HG03571 (cell line): ENCODE measurements at regions not wholly inside any gene's neighbourhood (a gene's known extent, or its start where the extent isn't known, plus 50 kb on each side); places are given as distances from the start of the nearest gene placed in this dataset.

Source experiments
- ATAC-seq: cut with Tn5 transposase; IDR thresholded peaks from one replicate; pipeline ENCODE4 v1.9.1; 2021; ENCODE audit not compliant: unreplicated experiment

DNA sequence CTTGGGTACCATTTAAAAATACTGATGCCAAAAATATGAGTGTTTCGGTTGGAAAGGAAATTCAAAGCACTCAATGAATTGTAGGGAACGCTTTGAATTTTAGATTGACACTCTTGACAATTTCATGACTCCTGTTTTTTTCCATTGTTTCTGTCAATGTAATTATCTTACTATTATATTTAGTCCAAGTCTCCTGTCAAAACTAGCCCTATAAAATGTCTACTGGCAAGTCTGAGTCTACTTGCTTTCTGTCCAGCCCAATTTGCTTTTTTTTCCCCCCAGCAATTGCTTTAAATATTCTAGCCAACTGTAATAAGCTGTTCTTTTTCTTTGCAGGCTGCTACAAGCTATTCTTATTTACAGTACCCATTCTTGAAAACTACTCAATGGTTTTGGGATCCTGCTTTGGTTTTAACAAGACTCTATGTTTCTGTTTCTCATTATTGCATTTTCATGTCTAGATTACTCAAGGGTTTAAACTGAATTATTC, 1103.9 kb upstream of the GJE1 start:
- ATAC-seq = no peak

- no peak for ATAC-seq
Observed at GRCh38 chr6:141026504-141026903, 1106.2 kb upstream of the GJE1 start.

GRCh38 chr6:141024526-141024925, 1108.2 kb upstream of the GJE1 start:
- ATAC-seq = no peak

- no peak for ATAC-seq
Observed at GRCh38 chr6:141017941-141018340, 1114.8 kb upstream of the GJE1 start.

- no peak for ATAC-seq
Observed at GRCh38 chr6:141000917-141001316, 1131.8 kb upstream of the GJE1 start.

DNA sequence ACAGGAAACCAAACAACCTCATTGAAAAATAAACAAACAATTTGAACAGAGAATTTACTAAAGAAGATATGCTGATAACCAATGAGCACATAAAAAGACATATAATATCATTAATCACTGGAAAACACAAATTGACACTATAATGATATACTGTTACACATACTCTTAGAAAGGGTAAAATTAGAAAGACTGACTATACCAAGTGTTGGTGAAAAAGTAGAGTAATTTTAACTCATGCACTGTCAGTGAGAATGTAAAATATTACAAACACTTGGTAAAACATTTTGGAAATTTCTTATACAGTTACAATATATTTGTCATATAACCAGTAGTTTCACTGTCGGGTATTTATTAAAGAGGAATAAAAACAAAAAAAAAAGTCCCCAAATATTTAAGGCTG, 1139.2 kb upstream of the GJE1 start:
- ATAC-seq = no peak

GRCh38 chr6:140992678-140993077, 1140.0 kb upstream of the GJE1 start:
- no peak for ATAC-seq

DNA sequence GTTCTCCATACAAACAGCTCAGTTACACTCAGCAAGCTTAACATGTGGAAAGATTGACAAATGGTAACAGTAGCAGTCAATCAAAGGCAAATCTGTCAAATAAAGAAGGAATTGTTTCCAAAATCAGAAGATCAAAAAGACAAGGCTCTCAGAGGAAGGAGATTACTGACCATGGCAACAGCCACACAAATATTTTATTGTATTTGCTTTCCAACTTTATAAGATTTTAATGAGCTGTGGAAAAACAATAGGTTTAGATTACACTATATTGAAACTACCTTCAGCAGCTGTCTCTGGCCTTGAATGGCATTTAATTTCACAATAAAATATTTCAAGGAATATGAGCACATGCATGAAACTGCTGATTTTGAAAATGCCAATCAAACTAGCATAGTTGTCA, 1143.9 kb upstream of the GJE1 start:
- ATAC-seq = no peak

GRCh38 chr6:140987364-140988155, 1145.2 kb upstream of the GJE1 start:
- no peak for ATAC-seq

GRCh38 chr6:140985679-140986275, 1146.9 kb upstream of the GJE1 start:
- ATAC-seq = no peak

GRCh38 chr6:140980265-140980887, 1152.3 kb upstream of the GJE1 start:
- ATAC-seq = no peak

DNA sequence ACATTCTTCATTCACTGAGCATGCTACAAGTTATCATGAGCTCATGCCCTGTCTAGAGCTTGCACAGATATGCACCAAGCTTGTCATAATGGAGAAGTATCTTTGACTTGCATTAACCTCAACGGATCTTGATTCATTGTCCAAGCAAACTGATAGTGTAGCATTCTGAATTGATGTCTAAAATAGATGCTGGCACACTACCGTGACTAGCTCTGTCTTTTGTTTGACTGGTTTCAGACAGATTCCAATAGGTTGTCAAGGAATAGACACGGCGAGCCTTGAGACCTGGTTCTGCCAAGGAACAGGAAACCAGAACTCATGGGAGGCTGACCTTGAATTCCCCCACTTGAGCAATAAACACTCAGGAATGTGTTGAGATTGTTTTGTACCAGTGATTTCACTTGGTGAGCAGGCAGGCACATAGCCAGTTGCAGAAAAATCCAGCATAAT, 1153.1 kb upstream of the GJE1 start:
- ATAC-seq = no peak

DNA sequence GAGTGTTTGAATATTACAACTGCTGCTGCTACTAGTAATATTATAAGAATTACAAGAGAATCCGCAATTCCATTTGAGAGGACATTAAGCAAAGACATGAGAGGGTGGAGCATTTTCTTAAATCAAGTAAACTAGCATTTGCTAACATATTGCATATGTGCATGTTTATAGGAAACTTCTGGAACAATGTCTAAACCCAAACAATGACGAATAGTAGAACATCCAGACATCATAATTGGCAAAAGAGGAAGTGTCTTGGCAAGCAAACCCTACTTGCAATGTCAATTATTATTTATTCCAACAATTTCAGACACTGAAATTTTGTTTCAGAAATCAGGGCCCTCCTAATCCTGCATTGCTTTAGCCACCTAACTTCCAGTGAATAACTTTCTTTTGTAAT, 1155.3 kb upstream of the GJE1 start:
- ATAC-seq = no peak

DNA sequence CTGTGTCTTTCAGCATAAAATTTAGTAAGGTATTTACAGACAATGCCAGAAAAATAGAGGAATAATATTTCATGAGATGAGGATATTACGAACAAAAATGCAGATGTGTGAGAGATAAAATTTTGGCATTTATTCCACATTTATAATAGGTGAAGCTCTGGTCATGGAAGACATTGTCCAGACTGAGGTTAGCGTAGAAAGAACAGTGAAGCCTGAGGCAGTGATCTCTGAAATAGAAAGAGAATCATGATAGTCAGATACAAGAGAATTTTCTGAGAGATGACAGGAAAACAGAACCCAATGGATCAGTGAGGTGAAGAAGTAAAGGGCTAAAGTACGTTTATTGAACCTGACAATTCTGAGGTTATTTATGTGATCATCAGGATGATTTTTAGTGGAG, 1155.9 kb upstream of the GJE1 start:
- no peak for ATAC-seq

DNA sequence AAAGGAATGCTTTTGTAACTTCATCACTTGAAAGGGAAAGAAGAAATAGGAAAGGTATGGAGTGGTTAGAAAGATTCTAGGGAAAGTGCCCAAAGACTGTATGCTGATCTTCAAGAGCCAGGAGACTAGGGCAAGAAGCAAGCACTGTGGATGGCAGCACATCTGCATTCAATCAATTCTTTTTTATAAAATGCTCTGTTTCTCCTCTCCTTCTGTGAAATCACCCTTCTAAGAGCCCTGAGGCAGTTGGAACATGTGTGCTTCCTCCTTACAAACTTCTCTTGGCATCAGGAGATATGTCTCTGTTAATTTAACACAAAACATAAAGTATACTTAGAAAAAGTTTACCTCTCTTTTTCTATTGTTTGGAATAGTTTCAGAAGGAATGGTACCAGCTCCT, 1162.2 kb upstream of the GJE1 start:
- no peak for ATAC-seq

DNA sequence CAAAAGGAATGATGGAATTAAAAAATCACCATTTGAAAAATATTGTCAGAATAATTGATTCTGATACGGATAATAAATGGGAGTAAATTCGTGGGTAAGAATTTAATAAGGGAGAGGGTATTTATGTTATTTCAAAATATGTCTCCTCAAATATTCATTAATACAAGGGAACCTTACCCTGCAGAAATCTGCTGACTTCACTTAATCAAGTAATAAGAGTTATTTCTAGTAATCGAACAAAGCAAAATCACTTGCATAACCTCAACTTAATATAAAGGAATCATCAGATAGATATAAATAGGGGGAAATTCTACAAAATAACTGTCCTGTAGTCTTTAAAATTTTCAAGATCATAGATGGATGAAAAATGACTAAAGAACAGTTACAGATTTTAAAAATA, 1164.7 kb upstream of the GJE1 start:
- no peak for ATAC-seq

DNA sequence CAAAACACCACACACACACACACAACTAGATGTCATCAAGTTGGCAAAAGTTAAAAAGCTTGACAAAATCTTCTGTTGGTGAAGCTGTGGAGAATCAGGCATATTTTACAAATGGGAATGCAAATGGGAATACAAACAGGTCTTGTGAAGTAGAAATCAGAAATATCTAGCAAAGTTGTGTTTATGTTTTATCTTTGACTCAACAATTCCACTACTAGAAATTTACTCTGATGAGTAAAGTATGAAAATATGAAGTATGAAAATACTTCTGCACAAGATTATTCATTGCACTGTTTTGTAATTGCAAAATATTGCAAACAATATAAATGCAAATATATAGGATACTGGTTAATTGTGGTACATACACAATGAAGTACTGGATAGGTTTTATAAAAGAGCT, 1166.0 kb upstream of the GJE1 start:
- ATAC-seq = no peak

DNA sequence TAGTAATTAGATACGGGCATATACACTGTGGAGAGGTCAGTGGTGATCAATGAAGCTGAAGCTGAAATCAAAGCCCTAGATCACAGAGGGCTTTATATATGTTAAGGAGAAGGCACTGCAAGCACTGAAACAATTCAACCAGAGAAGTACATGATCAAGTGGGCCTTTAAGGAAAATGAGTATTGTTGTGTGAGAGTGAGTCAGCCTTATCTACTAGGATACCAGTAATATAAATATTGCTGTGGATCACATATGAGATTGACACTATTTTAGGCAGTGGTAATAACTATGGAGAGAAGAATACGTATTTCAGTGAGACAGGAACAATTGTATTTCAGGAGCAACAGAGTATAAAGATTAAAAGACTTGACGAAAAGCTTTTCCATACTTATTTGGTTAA, 1172.2 kb upstream of the GJE1 start:
- no peak for ATAC-seq

DNA sequence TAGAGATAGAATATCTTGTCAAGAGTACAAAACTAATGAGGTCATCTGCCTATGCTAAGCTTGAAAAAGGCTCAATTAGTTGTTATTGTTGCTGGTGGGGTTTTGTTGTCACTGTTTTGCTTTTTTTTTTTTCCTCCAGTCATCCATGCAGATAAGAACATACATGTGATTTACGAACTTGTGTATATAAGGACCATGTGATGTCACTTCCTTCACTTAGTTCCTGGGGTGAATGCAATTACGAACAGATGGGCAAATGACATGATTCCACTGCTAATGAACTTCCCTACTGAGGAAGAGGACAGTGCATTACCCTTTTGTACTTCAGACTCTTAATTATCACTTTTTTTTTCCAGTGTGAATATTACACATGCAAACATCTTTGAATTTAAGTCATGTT, 1175.3 kb upstream of the GJE1 start:
- ATAC-seq = no peak

DNA sequence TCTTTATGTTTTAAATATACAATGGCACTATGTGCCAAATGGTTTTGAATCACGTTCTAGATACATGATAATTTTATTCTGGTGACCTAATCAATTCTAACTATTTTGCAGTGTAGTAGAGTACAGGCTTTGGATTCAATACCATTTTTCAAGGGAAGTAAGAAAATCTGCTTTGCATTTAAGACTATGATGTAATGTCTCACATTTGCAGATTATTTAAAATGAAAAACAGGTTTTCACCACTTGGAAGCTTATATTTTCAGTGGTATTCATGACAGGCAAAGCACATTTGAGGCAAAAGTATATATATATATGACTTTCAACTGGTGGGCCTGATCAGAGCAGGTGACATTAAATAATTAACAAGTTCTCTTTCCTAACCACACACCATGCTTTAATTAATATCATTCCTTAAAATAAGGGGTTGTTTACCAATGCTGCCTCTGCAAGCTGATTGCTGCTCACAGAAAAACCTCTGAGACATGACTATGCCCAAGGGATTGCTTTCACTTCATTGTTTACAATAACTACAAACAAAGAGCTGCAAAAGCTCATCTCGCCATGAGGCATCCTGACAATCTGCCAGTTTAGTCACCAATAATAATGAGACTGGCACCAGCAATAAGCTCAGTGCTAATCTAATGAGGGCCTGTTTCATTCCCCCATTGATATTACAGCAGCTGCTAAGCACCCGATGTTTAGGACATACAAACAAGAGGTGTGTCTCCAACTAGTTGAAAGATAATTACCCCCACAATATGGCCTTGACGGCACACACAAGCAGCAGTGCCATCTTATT, 1176.0 kb upstream of the GJE1 start:
- ATAC-seq = no peak

DNA sequence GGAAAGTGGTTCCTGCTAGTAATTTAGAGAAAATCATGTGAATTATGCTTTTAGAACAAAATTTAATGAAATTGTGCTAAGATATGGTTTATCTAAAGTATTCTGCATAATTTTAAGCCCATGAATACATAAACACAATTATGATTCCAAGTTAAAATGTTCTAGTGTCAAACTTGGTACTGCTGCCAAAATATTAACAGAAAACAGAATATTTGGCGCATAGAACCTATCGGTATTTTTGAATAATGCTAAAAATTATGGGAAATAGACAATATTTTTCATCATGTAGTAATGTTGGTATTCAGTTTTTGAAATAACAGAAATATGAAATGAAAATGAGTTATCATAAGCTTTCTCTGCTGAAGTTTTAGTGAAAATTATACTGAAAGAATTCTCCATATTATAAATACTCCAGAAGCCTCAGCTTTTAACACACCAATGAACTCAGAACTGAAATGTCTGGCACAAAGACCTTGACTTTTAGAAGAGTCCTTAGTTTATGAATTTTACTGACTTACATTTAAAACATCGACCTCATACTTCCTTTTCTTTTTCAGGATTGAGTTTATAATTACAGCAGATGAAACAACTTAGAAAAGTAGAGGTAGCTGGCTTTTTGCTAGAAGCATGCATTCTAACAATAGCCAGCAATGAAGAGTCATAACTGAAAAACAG, 1192.3 kb upstream of the GJE1 start:
- no peak for ATAC-seq
